ENCODE measurements at regions not wholly inside any gene's neighbourhood (a gene's known extent, or its start where the extent isn't known, plus 50 kb on each side); places are given as distances from the start of the nearest gene placed in this dataset.
A peak's percentile ranks its signal among the peaks of the same experiment; 100 is the strongest.
"Not testable (repeated sequence)": the region's sequence is repeated elsewhere in the genome, so short reads cannot be mapped to it uniquely, and the experiment has no call there.

DNA sequence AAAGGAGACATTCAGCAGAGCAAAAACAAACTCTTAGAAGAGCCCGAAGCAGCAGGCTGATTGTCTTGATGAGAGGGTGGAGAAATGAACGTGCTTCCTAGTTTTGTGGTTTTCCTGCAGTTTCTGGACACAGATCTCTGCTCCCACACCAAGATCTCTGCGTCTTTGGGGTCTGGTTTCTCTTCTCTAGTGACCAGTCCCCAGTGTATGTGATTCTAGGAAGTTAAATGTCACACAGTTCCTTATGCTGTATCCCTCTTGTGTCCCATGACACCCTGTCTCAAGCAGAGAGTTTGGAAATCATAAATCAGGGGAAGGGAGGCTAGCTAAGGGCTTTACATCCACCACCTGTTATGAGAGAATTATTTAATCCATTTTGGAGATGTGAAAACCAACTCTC lies 55.4 kb upstream of the KLF14 start:
- DNase-seq: no peak

DNA sequence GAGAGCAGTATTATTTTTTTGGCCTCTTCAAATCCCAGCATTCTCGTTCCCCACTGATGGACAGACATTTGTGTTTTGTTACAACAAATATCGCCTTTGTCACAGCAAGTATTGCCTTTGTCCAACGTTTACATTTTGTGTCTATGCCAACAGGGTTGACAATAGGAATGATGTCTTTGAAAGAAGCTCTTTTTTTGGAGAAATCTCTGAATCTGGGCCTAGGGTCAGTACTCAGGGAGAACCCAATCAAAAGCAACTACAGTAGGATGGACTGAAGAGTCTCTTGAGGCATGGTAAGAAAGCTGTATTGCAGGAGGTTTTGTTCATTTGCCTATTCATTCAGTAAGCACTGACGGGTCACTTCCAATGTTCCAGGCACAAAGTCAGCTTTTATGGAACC lies 57.7 kb upstream of the KLF14 start:
- DNase-seq: no peak

DNA sequence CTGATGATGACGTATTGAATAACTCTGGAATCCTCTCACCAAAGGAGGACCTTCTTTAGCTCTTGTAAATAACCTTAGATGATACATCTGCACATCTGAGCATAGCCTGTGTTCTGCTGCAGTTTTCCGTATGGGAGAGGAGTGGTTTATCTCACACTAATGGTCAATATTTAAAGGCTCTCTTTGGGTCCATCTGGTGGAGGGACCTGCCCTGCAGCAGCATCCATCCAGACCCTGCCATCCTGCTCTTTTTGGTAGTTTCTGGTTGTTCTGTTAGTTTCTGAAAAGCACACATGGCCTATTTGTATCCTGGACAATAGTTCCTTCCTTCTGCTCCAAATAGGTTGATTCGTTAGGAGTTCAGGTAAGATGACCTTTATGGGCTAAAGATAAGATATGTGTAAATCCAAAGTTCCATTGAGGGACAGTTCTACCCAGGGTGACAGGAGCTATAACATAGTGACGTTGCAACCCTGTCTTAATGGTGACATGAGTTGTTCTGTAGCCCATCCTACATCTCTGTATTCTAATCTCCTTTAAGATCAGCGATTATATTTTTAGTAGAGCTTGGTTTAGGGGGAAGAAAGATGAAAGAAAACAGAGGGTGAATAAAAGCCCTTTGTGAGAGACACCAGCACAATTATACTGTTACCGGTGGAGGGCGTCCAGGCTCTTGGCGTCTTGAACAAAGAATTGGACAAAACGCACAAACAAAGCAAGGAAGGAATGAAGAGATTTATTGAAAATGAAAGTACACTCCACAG lies 60.0 kb upstream of the KLF14 start:
- no peak for DNase-seq

DNA sequence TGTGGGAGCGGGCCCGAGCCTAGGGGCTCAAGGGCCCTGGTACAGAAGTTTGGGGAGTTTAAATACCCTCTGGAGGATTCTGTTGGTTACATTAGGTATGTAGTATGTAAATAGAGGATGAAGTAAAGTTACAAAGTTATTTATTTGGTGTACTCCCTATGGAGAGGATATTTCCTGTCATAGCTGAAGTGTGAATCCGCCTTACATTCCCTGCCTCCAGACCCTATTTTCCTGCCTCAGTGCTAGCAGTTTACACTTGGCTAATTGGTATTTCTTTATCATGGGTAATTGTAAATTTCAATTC lies 60.6 kb upstream of the KLF14 start:
- no peak for DNase-seq

DNA sequence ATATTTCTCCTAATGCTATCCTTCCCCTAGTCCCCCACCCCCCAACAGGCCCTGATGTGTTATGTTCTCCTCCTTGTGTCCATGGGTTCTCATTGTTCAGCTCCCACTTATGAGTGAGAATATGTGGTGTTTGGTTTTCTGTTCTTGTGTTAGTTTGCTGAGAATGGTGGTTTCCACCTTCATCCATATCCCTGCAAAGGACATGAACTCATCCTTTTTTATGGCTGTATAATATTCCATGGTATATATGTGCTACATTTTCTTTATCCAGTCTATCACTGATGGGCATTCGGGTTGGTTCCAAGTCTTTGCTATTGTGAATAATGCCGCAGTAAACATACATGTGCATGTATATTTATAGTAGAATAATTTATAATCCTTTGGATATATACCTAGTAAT lies 62.4 kb upstream of the KLF14 start:
- not testable (repeated sequence) for DNase-seq

DNA sequence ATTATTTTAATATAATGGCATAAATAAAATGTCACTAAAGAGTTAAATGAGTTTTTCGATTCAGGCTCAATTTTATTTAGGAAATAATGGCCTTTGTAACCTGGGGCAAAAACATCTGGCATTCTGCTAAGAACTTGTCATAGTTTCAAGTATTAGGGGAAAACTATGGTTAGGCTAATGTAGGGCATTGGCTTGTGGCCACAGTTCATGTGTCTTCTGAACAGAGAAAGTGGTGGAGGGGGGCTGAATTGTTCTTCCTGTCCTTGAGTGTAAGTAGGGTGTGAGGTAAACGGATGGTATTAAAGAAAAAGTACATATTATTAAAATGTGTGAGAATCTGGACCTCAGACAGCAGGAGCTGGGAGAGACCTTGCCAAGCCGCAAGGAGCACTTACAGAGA lies 69.1 kb upstream of the KLF14 start:
- no peak for DNase-seq

DNA sequence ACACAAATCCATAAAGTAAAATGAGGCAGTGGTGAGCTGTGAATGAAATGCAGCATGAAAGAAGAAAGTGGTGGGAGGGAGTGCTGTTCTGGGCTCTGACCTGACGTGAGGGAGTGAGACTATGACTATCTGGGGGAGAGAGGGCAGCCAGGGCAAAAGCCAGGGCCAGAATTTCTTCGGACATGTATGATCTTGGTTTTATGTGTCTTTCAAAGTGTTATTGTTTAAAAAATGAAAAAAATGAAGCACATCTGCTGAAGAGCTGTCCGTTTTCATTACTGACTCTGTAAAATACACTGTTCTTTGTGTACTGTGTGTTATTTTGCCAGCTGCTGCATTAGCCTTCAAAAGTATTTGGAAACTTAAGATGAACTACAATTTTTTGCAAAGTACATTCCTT lies 70.2 kb upstream of the KLF14 start:
- no peak for DNase-seq

DNA sequence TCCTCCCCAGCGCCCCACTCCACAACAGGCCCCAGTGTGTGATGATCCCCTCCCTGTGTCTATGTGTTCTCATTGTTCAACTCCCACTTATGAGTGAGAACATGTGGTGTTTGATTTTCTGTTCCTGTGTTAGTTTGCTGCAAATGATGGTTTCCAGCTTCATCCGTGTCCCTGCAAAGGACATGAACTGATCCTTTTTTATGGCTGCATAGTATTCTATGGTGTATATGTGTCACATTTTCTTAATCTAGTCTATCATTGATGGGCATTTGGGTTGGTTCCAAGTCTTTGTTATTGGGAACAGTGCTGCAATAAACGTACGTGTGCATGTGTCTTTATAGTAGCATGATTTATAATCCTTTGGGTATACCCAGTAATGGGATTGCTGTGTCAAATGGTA lies 78.8 kb upstream of the KLF14 start:
- DNase-seq: not testable (repeated sequence)

DNA sequence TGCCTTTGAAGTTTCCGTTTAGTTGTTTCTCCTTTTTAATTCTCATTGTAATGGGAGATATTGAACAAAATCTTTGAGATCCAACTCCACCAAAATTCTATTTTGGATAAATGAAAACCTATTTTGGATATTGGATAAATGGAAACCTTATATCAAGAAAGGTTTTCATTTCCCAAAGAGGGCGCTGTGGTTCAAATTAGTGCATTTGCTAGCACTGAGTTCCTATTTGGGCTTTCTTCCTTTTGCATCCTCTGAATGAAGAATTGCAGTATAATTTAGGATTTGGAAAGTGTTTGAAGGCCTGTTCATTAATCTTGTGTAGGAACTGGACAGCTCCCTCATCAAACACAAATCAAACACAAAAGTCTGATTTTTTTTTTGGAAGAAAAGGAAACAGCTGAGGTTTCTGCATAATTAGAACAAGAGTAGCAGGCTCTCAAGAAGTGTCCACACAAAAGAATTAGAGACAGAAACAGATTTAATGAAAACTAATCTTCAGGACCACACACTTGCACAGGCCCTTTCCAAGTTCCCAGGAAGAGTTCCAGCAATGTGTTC lies 80.8 kb upstream of the KLF14 start:
- DNase-seq: no peak

DNA sequence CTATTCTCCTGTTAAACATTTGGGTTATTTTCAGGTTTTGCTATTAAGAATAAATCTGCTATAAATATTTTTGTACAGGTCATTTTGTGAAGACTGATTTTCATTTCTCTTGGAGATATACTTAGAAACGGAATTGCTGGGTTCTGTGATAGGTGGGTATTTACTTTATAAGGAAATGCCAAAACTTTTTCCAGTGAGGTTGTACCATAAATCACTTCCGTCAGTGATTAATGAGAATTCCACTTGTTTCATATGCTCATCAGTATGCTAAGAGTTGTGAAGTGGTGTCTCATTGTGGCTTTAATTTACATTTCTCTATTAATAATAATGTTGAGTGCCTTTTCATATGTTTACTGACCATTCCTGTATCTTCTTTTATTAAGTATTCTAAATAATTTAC lies 84.0 kb upstream of the KLF14 start:
- DNase-seq: no peak

DNA sequence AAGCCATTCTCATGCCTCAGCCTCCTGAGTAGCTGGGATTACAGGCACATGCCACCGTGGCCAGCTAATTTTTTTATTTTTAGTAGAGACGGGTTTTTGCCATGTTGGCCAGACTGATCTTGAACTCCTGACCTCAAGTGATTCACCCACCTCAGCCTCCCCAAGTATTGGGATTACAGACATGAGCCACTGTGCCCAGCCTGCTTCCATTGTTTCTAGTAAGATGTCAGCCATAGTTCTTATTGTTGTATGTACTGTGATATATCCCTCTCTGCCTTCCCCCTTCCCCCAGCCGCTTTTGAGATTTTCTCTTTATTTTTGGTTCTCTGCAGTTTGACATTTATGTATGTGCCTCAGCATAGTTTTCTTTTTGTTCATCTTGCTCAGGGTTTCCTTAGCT lies 87.9 kb upstream of the KLF14 start:
- DNase-seq: no peak

DNA sequence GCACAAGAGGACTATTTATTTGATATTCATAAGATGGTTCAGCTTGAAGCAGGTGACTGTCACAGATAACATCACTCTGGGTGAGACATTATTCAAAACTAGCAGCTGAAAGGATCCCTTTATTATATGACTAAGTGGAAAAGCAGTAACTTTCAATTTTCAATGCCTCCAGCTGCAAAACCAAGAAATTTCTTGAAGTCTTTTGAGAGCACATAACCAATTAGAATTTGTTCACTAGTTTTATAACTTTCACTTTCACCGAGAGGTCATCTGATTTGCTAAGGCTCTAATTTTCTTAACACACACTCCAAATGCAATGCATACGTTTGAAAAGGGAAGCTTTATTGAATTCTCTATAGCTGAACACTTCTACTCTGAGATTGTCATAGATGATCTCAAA lies 88.6 kb upstream of the KLF14 start:
- DNase-seq: no peak

DNA sequence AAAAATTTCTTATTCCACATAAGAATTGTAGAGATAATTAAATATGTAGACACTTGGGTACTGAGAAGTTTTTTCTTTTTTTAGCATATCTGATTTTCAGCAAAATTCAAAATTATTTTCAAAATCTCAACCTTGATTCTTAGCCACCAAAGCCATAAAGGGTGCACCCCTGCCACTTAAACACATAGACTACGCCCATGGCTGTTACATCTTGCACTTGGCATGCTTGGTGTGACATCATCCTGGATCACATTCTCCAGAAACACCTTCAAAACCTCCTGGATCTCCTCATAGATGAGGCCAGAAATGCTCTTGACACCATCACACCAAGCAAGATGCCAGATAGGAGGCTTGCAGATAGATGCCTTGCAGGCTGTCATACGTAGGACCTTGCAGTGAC lies 89.1 kb upstream of the KLF14 start:
- no peak for DNase-seq

DNA sequence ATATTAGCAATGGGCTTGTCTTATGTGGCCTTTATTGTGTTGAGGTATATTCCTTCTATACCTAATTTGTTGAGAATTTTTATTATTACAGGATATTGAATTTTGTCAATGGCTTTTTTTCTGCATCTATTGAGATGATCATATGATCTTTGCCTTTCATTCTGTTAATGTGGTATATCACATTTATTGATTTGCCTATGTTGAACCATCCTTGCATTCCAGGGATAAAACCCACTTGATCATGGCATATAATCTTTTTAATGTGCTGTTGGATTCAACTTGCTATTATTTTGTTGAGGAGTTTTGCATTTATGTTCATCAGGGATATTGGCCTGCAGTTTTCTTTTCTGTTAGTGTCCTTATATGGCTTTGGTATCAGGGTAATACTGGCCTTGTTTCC lies 91.8 kb upstream of the KLF14 start:
- DNase-seq: no peak

DNA sequence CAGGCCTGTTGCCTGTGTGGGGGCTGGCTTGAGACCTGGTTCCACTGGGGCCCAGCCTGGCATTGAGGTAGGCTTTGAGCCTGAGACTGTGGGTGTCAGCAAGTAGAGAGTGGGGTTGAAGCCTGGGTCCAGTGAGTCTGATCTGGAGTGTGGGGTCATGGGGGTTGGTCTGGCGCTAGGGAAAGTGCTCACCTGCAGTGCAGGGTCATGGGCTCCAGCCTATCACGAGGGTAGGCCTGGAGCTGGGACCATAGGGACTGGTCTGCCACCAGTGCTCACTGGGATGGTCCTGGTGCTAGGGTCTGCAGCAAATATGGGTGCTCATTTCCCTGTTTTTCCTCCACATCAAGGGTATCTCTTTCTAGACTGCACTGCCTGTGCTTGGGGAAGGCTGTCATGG lies 95.4 kb upstream of the KLF14 start:
- no peak for DNase-seq

DNA sequence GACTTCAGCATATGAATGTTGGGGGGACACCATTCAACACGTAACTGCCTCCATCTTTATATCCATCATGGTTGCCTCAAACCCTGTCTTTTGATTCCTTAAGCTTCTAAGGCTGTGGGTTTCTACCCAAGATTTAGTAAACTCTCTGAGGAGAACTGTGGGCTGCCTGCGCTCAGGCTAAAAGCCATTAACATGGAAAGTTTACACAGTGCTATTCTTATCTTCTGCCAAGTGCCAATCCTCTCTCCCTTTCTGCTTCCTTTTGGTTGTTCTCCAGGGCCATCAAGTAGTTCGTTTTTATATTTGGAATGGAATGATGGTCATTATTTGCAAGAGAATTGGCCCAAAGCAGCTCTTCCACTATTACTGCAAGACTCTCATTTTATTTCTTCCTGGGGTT lies 97.3 kb upstream of the KLF14 start:
- no peak for DNase-seq

DNA sequence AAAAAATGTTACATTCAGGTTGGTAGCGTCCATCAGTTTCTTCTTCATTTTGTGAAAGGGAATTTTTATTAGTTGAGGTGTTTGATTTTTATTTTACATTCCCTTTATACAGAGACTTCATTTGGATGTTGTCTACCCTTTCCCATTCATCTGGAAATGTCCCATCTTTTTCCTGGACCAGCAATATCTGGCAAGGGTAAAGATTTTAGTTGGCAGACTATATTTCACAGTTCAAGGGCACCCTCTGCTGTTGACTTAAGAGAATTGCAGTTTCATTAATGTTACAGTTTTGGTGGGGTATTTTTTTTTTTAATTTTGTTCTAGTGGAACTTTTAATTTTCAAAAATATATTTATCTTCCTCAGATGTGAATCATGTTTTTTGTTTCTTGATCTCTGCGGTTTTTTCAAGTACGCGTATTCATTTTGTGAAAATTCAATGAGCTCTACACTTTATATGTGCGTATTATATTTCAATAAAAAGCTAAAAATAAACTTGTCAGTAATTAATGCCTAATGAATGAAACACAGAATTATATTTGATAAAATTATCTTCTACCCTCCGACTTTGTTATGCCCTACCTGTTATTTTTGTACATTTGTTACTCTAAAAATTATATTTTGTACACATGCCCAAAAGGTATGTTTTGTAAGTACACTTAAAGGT lies 97.9 kb upstream of the KLF14 start:
- DNase-seq: peak; percentile 12 to 51

DNA sequence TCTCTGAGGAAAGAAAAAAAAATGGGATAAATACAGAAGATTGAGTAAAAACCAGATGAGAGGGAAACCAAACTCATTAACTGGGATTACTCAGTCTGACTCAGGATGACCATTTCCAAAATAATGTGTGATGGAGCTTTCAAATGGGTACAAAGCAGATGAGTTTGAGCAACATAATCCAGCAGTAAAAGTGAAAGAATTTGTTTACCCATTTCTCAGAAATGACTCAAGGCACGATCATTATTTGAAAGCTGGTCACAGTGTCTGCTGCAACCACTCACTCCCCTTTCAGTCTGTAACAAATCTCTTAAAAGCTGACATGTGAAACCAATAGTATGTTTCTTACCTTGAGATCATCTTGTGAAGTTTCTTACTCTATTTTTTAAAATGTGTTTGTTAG lies 104.7 kb upstream of the KLF14 start:
- DNase-seq: no peak

DNA sequence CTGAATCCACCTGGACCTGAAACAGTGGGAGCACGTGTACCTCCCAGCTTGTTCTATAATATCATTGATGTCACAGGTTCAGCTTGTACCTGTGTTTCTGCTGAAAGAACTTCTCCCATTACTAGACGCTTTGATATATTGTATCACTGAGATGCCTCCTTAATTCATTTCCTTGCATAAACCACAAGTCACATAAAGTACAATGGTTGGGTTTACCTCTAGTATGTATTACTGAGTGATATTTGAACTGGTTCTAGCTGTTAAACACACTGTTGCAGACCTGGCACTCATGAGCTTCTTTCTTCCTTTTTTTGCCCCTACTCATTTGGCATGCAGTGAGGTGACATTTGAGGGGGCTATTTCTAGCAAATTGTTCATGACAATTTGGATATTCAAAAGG lies 106.6 kb upstream of the KLF14 start:
- DNase-seq: no peak

DNA sequence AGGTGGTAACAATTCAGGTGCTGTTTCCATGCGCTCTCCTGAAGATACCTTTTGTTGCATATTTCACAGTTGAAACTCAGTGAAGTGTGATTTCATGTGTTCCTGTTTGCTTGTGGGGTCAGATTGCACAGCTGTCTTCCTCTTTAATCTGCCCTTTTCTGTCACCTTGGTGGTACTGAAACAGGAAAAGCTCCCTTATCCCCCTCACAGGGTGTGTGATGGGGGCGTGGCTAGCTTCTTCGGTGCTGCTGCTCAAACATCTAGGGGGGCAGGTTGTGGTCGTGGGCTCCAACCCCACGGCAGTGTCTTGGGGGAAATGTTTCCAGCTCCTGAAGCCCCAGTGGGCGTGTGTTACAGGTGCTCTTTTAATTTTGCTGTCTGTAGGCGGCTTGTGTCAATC lies 107.4 kb upstream of the KLF14 start:
- DNase-seq: no peak

DNA sequence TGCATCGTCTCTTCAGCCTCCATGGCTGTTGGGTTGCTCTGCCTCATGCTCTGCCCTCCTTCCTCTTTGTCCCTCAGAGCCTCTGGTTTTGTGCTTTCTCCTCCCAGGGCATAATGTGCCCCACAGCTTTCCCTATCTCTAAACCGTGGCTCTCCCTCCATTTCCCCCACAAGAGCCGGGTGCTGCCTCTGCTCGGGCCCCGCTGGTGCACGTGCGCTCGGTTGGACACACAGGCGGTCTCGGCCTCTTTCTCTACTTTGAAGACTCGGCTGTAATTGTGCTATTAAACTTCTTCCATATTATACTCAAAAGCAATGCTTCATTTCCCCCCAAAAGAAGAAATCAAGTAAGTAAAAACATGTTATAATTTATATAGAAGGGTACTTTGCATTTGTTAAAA lies 109.7 kb upstream of the KLF14 start:
- no peak for DNase-seq

DNA sequence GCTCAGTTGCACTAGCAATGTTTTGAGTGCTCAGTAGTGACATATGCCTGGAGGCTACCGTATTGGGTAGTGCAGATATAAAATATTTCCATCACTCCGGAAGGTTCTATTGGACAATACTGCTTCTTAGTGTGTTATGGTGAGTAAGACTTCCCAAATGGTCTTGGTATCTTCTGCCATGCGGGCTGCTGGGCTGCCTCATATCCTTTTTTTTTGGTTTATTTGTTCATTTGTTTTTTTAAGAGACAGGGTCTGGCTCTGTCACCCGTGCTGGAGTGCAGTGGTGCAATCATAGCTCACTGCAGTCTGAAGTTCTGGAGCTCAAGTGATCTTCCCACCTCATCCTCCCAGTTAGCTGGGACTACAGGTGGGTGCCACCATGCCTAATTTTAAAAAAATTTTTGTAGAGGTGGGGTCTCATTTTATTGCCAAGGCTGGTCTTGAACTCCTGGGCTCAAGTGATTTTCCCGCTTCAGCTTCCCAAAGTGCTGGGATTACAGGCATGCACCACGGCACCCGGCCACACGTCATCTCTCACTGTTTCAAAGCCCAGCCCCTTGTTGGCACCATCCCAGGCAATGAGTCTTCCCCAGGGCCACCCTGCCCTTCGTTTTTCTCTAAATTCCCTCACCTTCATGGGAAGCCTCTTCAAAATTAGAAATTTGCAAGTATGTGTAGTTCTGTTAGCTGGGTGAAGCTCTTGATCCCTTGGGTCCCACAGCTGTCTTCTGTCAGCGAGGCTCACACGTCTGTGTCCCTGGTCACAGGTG lies 111.0 kb upstream of the KLF14 start:
- no peak for DNase-seq

DNA sequence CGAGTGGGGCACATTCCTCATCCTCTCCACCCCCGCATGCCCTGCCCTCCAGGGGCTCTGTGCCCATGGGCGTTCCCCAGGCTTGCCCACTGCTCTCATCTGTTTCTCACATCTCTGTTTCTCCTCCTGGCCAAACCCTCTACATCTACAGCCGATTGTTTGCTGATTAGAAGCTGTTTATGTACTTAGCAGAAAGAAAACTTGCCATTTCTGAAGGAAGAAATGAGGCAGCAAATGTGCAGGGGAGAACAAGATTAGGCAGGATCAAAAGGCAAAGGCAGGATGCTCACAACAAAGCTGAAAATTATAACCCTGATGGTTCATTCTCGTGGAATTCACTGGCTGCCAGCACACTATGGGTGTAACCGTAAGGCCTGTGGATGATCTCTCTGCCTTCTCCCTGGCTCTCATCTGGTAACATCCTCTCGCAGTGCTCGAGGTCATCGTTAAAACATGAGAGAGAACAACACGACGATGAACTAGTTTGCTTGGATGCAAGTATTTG lies 111.6 kb upstream of the KLF14 start:
- DNase-seq: no peak

DNA sequence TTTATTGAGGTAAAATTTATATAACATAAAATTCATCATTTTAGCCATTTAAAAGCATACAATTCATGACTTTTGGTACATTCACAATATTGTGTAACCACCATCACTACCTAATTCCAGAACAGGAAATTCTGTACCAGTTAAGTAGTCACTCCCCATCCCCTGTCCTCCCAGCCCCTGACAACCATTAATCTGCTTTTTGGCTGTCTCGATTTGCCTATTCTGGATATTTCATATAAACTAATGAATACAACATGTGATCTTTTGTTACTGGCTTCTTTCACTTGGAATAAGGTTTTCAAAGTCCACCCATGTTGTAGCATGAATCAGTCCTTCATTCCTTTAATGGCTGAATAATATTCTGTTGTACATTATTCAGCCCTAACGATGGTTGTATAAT lies 115.6 kb upstream of the KLF14 start:
- no peak for DNase-seq
